ENCODE measurements at regions not wholly inside any gene's neighbourhood (a gene's known extent, or its start where the extent isn't known, plus 50 kb on each side); places are given as distances from the start of the nearest gene placed in this dataset.
"Not testable (repeated sequence)": the region's sequence is repeated elsewhere in the genome, so short reads cannot be mapped to it uniquely, and the experiment has no call there.

DNA sequence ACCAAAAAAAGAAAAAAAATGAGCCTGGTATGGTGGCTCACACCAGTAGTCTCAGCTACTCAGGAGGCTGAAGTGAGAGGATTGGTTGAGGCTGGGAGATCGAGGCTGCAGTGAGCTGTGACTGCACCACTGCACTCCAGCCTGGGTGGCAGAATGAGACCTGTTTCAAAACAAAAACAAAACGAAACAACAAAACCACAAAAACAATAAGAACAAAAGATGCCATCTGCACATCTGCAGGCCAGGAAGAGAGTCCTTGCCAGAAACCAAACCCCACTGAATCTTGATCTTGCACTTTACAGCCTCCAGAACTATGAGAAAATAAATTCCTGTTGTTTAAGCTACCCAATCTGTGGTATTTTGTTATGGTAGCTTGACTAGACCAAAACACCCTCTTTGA, 207.7 kb downstream of the YTHDC2 start:
- DNase-seq = no peak

DNA sequence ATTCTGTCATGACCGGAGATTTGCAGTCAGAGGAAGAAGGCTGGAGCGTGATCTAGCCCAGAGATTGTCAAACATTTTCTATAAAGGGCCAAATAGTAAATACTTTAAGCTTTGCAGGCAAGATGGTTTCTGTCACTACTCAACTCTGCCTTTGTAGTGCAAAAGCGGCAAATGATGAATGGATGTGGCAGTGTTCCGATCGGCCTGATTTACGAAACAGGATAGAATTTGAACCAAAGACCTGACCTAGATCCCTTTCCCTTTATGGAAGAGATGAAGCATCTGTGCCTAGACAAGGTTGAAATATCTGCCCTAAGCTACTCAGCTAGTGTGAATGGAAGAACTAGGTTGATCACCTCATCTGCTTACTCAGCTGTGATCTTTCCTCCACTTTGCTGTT, 209.5 kb downstream of the YTHDC2 start:
- no peak for DNase-seq

DNA sequence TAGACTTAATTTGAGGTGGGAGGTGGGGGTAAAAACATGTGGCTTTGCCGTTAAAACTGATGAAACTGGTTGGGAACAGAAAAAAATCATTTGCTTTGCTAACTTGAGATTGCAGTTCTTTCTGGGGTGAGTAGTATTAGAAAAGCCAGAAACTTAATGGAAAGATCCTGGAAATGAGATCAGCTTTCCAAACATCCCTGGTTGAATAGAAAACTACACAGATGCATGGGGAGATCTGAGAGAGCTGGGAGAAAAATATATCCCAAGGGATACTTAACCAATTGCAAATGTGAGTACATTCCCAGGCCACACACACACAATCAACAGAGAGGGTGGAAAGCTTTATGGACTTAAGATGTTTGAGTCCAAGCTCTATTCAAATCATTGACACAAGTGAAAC, 222.3 kb downstream of the YTHDC2 start:
- no peak for DNase-seq

DNA sequence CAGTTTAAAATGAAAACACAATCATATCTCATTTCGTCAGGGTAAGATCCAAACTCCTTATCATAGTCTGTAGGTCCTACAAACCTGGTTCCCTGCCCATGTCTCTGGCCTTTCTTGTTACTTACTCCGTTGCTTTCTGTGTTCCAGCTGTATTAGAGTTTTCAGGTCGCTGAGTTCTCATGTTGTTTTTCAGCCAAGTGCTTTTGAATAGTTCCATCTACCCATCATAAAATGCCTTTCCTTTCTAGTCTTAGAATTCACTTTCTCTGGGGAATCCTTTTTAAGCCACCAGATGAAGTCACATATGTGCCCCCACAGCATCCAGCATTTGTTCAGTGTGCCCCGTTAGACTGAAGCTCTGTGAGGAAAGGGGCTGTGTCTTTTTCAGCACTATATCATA, 228.7 kb downstream of the YTHDC2 start:
- no peak for DNase-seq

DNA sequence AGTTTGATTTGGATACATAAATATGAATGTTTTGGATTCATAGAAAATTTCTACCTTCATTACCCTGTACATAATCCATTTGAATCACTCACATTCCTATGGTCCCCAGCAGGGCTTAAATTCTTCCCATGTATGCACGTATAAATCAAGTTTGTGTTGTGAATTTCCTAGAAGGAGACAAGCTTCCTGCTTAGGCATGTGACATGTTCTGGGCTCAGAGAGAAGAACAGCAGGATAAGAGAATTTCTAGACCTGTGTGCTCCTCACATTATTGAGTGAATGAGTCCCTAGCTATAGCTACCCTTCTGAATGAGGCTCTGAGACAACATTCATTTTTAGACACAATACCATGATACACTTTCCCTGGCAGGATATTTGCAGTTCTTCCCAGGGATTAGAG, 229.1 kb downstream of the YTHDC2 start:
- DNase-seq = no peak

DNA sequence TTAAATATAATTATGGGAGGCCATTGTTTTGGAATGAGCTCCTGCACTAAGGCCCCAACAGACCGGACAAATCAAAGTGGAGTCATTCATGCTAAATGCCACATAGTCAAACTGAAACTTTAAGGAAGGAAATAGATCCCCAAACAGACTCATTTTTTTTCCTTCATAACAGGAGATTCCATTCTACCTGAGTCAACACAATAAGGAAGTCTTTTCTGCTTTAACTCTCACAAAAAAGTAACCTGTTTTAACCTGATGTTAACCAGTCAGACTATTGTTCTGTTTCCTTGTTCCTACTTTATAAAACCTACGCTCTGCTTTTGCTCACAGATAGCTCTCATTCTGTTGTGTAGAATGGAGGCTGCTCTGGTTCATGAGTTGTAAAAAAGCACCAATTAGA, 234.9 kb downstream of the YTHDC2 start:
- DNase-seq = no peak

DNA sequence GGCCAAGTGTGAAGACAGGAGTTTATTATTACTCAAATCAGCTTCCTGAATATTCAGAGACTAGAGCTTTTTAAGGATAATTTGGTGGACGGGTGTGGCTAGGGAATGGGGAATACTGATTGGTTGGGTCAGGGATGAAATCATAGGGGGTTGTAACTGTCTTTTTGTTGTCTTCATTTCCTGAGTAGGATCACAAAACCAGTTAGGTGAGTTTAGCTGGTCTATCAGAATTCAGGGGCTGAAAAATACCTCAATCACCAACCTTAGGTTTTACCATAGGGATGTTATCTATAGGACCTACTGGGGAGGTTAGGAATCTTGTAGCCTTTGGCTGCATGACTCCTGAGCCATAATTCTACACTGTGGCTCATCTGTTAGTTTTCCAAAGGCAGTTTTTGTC, 235.8 kb downstream of the YTHDC2 start:
- DNase-seq = no peak

DNA sequence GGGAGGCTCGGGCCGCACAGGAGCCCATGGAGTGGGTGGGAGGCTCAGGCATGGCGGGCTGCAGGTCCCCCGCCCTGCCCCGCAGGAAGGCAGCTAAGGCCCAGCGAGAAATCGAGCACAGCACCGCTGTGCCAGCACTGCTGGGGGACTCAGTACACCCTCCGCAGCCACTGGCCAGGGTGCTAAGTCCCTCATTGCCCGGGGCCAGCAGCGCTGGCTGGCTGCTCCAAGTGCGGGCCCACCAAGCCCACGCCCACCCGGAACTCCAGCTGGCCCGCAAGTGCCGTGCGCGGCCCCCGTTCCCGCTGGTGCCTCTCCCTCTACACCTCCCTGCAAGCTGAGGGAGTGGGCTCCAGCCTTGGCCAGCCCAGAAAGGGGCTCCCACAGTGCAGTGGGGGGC, 239.7 kb downstream of the YTHDC2 start:
- DNase-seq = not testable (repeated sequence)

DNA sequence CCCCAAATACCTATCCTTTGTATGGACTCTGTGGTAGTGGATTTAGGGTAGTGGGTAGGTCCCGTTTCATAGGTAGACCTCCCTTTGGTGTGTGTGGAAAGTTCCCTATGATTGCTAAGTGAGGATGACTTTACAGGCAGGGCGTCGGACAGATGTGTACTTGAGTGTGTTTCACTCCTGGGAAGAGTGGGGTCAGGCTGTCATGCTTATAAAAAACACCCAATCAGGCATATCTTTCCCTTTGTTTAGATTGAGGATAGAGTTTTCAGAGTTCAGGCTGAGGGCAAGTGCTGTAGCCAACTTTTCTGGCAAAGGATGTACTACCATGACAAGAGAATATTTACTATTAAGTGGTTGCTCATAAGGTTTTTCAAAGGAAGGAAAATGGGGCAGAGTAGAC, 242.0 kb downstream of the YTHDC2 start:
- DNase-seq = no peak

DNA sequence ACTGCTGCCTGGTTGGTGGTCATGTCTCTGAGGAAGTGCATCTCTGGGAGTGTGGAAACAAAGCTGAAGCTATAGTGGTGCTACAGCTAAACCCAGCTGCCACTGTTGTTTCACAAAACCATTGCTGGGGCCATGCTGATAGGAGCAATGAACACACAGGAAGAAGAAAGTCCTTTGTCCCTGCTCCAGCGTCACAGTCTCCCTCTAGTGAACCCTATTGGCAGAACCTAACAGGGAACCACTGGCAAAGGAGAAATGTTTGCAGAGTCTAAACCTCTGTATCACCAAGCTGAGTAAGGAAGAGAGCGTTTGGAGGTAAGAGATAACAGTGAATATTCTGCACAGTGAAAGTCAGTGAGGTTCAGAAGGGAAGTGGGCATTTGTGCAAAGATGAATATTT, 244.0 kb downstream of the YTHDC2 start:
- DNase-seq = no peak

DNA sequence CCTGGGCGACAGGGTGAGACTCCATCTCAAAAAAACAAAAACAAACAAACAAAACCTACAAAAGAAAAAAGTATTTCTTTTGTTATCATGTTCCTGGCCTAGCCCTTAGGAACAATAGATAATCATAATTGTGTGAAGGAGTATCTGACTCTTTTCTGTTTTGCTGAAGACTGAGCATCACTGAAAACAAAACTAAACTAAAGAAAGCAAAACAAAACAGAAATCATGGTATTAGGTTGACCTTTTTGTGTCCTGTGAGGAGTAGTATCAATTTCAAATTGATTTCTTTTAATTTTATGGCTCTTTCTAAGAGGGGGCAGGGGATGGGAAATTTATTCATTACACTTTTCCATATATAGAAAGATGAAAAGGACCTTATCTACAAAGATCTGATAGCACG, 246.0 kb downstream of the YTHDC2 start:
- no peak for DNase-seq

DNA sequence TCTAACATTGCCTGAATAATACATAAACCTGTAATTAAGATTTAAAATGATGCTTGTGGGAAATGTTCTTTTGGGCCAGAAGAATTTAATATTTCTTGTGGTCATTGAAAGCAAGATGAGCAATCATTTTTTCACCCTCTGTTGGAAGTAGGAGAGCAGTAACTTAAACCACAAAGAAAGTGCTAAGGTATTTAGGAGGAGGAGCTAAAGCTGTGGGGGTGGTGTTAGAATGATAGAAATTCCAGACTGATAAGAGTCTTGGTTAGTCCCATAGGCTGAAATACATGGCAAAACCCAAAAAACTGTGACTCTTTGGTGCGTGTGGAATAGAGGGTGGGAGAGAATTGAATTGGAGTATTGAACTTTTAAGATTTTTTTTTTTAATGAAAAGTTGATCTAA, 247.0 kb downstream of the YTHDC2 start:
- no peak for DNase-seq

DNA sequence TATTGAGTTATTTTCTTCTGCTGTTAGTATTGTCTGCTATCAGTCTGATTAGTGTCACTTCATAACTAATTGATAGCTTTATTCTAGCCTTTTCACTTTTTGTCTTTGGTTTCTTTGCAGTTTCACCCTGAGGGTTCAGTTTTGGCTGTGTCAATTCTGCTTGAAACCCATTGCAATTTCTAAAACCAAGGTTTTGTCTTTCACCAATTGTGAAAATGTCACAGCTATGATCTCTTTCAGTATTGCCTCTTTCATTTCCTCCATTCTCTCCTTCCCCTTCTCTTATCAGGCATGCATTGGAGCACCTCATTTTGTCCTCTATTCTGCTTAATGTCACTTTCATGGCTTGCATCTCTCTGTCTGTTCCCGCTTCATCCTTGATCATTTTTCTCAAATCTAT, 248.1 kb downstream of the YTHDC2 start:
- DNase-seq = no peak

DNA sequence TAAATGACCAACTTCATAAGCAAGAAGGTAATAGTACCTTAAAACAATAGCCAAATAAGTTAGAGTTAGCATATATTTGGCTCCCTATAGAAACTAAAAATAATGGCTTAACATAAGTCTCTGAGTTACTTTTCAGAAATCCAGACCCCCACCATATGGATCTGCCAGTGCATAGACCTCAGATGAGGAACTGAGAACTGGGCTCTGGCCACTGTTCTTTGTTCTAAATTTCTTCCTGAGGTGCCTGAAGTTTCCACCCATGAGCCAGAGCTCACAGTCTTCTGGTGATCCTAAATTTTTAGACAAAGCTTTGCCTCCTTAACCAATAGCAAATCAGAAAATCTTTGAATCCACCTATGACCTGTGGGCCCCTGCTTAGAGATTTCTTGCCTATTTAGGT, 250.9 kb downstream of the YTHDC2 start:
- no peak for DNase-seq

DNA sequence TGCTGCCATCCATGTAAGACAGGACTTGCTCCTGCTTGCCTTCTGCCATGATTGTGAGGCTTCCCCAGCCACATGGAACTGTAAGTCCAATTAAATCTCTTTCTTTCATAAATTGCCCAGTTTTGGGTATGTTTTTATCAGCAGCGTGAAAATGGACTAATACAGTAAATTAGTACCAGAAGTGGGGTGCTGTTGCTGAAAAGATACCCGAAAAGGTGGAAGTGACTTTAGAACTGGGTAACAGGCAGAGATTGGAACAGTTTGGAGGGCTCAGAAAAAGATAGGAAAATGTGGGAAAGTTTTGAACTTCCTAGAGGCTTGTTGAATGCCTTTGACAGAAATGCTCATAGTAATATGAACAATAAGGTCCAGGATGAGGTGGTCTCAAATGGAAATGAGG, 253.3 kb downstream of the YTHDC2 start:
- not testable (repeated sequence) for DNase-seq

DNA sequence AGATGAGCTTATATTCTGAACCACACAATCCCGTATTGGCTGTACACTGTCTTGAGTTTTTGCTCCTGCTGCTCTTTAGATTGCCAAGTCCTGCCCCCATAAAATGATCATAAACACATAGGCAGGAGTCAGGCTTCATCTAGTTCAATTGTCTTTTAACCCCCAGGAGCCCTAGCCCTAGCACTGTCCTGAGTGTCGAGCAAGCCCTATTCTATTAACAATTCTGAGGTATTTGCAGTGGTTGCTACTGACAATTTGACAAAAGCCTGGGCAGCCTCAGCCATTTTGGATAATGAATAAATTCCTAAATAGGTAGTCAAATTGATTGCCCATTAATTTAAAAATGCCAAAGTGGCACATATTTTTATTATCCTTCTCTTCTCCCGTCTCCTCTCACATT, 257.2 kb downstream of the YTHDC2 start:
- no peak for DNase-seq

DNA sequence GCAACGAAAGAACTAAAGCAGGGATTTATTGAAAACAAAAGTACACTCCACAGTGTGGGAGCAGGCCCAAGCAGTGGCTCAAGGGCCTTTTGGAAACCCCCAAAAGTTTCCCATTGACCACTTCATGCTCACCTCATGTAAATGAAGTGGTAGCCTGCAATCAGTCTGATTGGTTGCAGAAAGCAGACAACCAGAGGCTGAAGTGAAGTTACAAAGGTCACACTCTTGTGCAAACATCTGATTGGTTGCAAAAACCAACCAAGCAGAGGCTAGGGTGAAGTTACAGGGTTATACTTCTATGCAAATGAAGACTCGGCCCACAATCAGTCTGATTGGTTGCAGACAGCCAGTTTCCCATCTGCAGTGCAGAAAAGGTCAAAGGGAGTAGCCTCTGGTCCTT, 258.0 kb downstream of the YTHDC2 start:
- DNase-seq = no peak

DNA sequence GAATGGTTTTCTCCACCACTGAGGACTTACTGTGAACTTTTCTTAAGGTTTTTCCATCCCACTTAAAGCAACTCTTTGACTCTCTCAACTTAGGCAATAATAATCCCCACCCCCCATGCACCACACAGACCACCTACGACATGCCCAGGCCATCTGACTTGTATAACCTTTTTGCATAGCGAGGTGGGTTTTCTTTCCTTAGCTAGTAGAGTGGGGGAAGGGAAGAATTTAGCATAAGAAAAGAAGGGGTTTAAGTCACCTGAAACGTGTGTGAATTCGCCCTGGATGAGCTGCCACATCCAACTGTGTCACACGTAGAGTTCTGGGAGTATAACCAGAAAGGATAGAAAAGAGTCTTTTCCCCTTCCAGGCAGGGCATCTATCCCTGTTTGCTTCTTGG, 262.7 kb downstream of the YTHDC2 start:
- DNase-seq = no peak

DNA sequence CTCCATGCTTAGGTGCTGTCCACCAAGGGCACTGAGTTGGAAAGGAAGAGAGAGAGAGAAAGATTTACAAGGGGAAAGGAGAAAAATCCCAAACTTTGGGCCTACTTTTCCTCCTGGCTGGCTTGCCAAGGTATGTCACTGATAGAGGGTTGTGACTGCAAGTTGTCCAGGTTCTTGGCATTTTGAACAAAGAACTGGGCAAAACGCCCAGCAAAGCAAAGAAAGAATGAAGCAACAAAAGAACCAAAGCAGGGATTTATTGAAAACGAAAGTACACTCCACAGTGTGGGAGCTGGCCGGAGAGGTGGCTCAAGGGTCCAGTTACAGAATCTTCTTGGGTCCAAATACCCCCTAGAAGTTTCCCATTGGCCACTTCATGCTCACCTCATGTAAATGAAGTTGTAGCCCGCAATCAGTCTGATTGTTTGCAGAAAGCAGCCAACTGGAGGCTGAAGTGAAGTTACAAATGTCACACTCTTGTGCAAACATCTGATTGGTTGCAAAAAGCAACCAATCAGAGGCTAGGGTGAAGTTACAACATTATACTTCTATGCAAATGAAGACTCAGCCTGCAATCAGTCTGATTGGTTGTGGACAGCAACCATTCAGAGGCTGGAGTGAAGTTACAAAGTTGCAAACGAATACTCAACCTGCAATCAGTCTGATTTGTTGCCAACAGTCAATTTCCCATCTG, 263.5 kb downstream of the YTHDC2 start:
- no peak for DNase-seq

DNA sequence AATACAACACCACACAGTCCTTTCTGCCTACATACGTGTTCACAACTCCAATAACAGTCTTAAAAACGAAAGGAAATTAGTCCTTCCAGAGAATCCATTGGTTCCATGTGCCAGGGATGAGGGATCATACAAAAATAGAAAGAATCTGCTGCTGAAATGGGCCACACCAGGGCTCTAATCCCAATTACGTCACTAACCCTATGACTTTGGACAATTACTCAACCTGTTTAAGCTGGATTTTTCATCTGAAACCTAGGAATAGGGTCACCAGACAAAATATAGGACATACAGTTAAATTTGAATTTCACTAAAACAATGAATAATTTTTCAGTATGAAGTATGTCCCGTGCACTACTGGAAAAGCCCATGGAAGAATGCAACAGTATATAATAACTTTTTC, 264.7 kb downstream of the YTHDC2 start:
- DNase-seq = no peak

DNA sequence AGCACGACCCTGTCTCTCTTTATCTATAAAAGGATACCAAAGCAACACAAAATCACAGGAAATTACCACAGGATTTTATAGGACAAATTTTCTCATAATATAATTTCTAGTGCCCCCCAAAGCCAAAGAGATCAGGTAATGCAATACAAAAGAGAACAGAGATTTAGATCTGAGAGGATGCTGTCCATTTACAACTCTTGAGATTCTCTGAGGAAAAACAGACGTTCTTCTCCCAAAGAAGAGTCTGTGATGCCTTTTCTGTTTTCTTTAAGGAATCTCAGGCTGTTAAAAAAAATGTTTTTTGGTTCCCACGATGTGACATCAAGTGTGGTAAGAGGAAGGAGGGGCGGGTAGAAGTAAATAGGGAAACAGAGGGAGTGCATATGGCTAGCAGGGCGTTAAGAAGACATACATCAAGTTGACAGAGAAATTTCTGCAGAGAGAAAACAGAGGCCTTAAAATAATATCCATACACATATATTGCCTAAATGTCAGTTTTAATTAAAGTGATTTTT, 274.7 kb downstream of the YTHDC2 start:
- DNase-seq = no peak

DNA sequence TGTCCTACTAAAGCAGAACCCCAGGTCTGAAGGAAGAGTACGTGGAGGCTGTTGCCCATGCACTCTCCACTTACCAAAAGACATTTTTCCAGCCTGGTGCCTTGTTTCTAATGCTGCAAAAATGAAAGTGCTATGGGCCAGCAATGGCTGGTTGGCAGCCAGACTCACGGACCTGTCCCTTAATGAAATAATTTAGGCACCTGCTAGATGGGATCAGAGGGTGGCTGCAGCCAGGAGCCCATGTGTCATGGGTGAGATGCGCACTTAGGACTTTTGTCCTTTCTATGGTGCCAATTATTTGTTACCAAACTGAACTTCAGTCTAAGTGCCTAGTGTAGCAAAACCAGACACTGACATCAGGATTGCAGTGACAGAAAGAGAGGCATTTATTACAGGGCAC, 276.3 kb downstream of the YTHDC2 start:
- DNase-seq = no peak

DNA sequence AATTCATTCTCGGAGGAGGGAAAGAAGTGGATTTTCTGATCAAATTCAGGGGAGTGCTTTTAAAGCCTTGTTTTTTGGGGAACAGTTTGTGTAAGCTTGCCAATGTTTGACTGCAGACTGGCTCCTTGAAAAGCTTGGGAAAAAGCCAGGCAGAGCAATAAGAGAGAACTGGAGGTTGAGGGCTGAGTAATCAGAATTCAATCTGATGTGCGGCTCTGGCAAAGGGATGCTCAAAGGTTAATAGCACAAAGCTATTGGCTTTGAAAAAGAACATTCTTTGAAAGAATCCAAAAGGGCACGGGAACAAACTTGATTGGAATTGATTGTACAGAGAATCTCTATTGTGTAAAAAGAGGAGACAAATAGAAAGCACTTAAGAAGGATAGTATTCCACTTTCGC, 279.3 kb downstream of the YTHDC2 start:
- DNase-seq = no peak

DNA sequence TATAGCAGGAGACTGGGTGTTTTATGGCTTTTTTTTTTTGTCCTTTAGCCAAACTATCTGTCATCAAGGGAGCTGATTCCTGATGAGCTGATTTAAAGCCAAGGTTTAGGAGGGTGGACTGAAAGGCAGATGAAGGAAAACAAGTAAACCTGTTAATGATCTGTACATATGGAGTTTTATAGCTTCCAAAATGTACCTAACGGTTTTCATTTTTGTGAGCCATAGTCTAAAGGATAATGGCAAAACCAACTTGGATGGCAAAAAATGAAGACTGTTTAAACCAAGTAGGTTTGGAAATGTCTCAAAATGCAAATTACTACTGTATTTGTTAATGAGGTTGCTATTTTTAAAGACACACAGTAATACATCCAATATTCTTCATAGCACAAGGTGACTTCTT, 281.5 kb downstream of the YTHDC2 start:
- no peak for DNase-seq

DNA sequence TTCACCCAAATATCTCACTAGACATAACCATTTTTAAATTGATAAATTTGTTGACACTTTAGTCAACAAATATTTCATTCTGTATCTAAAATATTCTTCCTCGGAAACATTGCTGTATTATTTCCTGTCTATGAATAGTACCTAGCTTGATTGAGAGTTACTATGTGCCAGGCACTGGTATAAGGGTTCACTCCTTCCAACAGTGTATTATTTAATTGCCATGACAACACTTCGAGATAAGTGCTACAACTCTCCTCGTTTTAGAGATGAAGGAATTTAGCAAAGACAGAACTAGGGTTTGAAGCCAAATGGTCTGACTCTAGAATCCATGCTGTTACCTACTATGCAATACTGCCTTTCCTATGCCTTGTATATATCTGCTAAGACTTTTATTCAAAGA, 287.2 kb downstream of the YTHDC2 start:
- DNase-seq = no peak

All from hippocampal formation (tissue), 2 donors.